ENCODE measurements at regions not wholly inside any gene's neighbourhood (a gene's known extent, or its start where the extent isn't known, plus 50 kb on each side); places are given as distances from the start of the nearest gene placed in this dataset.

- Mint-ChIP-seq H3K36me3 (no peaks in the 10 kb centered on the region), H3K27ac (no peak overlapping the region), H3K4me1 (no peaks in the 10 kb centered on the region), H3K9me3 (peaks cover 0 to 2% of the 10 kb centered on the region in 2 donors), H3K4me3 (no peak overlapping the region), H3K27me3 (ENCODE audit: low read depth in 2 of 2) (no peaks in the 10 kb centered on the region)
- H3K27ac ChIP-seq (ENCODE audit: low read length), result no peak overlapping the region
- H3K36me3 ChIP-seq (ENCODE audit: control insufficient read depth, insufficient read depth, low read length), result no peaks in the 10 kb centered on the region
- intact Hi-C loops (cut with micrococcal nuclease), result no loop called here
- TF ChIP-seq CTCF (IDR thresholded peaks at IDR 0.05), result no peak
- no peaks in the 10 kb centered on the region for H3K27me3 ChIP-seq (ENCODE audit: control insufficient read depth, insufficient read depth, low read length)
- WGBS (ENCODE audit: insufficient coverage), result 62% methylated on average over 2 of the region's 3 CpGs
- H3K4me1 ChIP-seq (ENCODE audit: control insufficient read depth, insufficient read depth, low read length), result no peaks in the 10 kb centered on the region
- ATAC-seq (no peak), DNase-seq (no peak)
- no peak overlapping the region for H3K4me3 ChIP-seq (ENCODE audit: low read length)
- no peaks in the 10 kb centered on the region for H3K9me3 ChIP-seq (ENCODE audit: control insufficient read depth, insufficient read depth, low read length)
Observed at GRCh38 chr2:156021146-156022040, 311.1 kb downstream of the NR4A2 start.

- no peaks in the 10 kb centered on the region for H3K36me3 Mint-ChIP-seq
- Histone ChIP-seq H3K4me3 (ENCODE audit: low read length) (no peak overlapping the region), H3K4me1 (ENCODE audit: control insufficient read depth, insufficient read depth, low read length) (no peaks in the 10 kb centered on the region), H3K36me3 (ENCODE audit: control insufficient read depth, insufficient read depth, low read length) (no peaks in the 10 kb centered on the region), H3K27ac (ENCODE audit: low read length) (no peak overlapping the region), H3K9me3 (ENCODE audit: control insufficient read depth, insufficient read depth, low read length) (no peaks in the 10 kb centered on the region), H3K27me3 (ENCODE audit: control insufficient read depth, insufficient read depth, low read length) (no peaks in the 10 kb centered on the region)
- no peaks in the 10 kb centered on the region for H3K4me1 Mint-ChIP-seq
- H3K27ac Mint-ChIP-seq, result no peak overlapping the region
- H3K27me3 Mint-ChIP-seq (ENCODE audit: low read depth in 2 of 2), result no peaks in the 10 kb centered on the region
- intact Hi-C loops (cut with micrococcal nuclease), result no loop called here
- WGBS (ENCODE audit: insufficient coverage), result no CpG with 5 or more reads among the region's 2 CpGs
- peaks cover 0 to 2% of the 10 kb centered on the region in 2 donors for H3K9me3 Mint-ChIP-seq
- ATAC-seq, result no peak
- no peak overlapping the region for H3K4me3 Mint-ChIP-seq
- DNase-seq, result no peak
- TF ChIP-seq CTCF (IDR thresholded peaks at IDR 0.05), result no peak
Observed at GRCh38 chr2:156019341-156019740, 313.2 kb downstream of the NR4A2 start.

- Mint-ChIP-seq H3K4me1 (no peaks in the 10 kb centered on the region), H3K9me3 (peaks cover 0 to 6% of the 10 kb centered on the region in 2 donors), H3K36me3 (no peaks in the 10 kb centered on the region), H3K4me3 (no peak overlapping the region), H3K27me3 (ENCODE audit: low read depth in 2 of 2) (no peaks in the 10 kb centered on the region), H3K27ac (no peak overlapping the region)
- Histone ChIP-seq H3K36me3 (ENCODE audit: control insufficient read depth, insufficient read depth, low read length) (no peaks in the 10 kb centered on the region), H3K9me3 (ENCODE audit: control insufficient read depth, insufficient read depth, low read length) (no peaks in the 10 kb centered on the region), H3K27me3 (ENCODE audit: control insufficient read depth, insufficient read depth, low read length) (no peaks in the 10 kb centered on the region), H3K27ac (ENCODE audit: low read length) (no peak overlapping the region), H3K4me3 (ENCODE audit: low read length) (no peak overlapping the region), H3K4me1 (ENCODE audit: control insufficient read depth, insufficient read depth, low read length) (no peaks in the 10 kb centered on the region)
- DNase-seq, result no peak
- intact Hi-C loops (cut with micrococcal nuclease), result no loop called here
- no peak for ATAC-seq
- no peak for TF ChIP-seq CTCF (IDR thresholded peaks at IDR 0.05)
- 100% methylated on average over 1 of the region's 1 CpG for WGBS (ENCODE audit: insufficient coverage)
Observed at GRCh38 chr2:156017341-156017885, 315.1 kb downstream of the NR4A2 start.

All from natural killer cell (primary cell).